Fibroblast of skin of right quadriceps (primary cell): ENCODE measurements at regions not wholly inside any gene's neighbourhood (a gene's known extent, or its start where the extent isn't known, plus 50 kb on each side); places are given as distances from the start of the nearest gene placed in this dataset.

Source experiments
- DNase-seq: peaks from one replicate; pipeline ENCODE4 v3.0.0-alpha.2; 2013

DNA sequence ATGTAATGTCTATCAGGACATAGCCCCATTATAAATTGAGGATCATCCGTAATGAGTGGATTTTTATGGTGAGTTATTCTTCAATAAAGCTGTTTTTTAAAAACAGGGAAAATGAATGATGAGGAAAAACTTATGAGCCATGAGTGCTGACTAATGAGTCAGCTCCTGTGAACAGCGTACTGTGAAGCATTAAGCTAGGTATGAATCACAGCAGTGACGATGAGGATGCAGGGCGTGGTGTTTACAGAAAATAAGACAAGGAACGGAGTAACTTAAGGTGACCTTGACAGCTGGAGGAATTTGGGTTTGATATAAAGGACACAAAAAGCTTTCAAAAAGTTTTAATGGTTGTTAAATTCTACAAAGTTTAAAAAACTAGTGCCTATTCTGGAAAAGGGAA, 96.3 kb downstream of the FOXF2 start:
- peak; percentile 80 for DNase-seq

DNA sequence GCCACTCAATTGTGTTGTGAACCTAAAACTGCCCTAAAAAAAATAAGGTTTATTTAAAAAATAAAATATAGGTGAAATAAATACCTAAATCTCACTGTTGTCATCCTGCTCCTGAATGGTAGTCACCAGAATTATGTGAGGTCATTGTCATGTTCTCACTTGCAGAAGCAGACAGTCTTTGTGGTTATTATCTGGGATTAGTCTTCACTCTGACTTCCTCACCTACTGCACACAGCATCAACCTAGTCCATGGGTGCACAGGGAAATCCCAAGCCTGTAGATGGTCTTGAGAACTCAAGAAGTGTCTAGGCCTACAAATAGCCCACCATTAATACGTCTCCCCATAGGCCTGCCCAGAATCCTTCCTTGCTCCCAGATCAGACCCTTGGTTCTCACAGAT, 97.0 kb downstream of the FOXF2 start:
- no peak for DNase-seq

- no peak for DNase-seq
These were observed 97.9 kb downstream of the FOXF2 start for GRCh38 chr6:1487239-1487638.

DNA sequence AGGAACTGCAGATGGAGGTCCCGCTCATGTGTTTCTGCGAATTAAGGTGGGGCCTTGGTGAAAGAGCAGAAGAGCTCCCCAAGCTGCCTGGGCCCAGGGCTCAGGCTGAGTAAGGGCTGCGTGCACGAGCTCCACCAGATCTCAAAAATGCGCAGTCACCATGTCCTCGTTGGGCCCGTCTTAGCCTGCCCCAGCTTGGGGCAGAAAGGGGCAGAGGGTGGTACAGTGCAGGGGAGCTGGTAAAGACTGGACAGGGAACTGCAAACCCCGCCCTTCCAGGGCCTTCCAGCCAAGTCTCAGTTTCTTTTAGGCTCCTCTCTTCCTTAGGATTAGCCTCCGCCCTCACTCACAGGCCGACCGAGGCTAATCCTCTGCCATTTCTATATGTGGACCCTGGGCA, 101.6 kb downstream of the FOXF2 start:
- DNase-seq: no peak

DNA sequence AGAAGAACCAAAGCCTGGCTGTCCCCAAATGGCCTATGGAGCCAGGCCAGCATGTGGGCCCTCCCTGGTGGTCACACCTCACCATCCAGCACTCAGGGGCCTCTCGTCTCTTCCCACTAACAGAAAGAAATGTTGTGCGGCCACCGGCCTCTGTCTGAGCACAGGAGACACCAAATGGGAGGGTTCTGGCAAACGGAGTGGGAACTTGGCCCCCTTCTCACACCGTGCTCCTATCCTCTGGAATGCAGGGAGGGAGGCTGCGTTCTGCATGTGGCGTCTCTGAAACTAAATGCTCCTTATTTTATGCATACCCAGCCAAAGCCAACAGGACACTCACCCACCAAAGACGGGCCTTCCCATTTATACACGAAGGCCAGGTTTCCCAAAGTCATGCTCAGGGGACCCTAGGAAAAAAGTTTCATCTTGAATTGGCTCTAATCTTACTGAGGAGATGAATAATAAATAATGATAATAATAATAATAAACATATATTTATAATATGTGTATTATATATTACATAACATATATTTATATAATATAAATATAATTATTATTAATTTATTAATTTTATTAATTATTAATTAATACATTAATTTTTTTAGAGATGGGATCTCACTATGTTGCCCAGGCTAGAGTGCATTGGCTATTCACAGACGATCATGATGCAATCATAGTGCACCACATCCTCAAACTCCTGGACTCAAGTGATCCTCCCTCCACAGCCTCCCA, 102.4 kb downstream of the FOXF2 start:
- no peak for DNase-seq

DNA sequence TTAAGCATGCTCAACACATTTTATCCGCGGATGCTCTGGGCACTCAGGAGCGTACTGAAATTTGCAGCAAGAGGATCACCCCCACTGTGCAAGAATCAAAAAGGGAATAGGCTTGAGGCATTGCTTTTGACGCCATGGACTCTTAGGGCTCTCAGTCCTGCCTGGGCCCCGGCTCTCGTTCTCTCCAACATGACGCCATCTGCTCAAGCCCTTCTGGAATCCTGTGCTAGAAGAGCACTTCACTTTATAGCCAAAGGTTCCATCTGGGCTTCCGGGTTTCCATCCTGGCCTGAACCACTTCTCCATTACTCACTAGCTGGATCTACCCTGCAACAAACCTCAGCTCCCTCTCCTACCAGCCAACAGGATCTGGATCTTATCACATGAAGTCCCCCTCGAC, 105.3 kb downstream of the FOXF2 start:
- DNase-seq: no peak

- DNase-seq: no peak
These were observed 106.0 kb downstream of the FOXF2 start for GRCh38 chr6:1495344-1495743.

- no peak for DNase-seq
These were observed 106.7 kb downstream of the FOXF2 start for GRCh38 chr6:1496092-1496491.

DNA sequence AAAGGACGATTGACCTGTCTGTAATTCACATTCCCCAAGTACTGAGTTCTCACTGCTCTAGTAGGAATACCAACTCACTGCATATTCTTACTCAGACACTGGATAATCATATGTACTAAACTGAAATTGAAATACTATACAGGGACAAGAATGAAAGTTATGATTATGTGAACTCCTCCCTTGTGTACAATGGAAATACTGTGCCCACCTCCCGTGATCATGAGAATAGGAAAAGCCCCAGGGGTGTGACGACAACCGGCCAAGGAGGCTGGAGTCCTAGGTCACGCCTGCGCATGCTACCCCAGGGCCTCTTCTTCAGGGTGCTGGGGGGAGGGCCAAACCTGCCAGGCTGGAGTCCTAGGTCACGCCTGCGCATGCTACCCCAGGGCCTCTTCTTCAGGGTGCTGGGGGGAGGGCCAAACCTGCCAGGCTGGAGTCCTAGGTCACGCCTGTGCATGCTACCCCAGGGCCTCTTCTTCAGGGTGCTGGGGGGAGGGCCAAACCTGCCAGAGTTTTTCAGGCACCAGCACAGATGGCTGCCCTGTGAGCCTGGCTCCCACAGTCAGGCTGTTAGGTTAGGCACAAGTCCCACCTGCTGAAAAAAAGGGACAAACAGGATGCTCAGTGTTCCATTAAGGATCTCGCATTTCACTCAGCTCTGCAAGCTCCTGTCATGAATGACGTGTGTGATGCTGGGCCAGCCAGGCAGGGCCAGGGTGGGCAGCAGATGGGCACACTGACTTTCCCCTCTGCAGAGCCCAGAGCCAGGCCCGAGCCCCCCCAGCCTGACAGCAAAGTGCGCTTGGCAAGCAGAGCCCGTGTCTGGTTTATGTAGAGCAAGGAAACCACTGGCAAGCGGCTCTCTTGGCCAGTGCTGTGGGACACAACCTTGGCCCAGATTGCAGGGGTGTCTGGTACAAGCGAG, 107.7 kb downstream of the FOXF2 start:
- DNase-seq: no peak

DNA sequence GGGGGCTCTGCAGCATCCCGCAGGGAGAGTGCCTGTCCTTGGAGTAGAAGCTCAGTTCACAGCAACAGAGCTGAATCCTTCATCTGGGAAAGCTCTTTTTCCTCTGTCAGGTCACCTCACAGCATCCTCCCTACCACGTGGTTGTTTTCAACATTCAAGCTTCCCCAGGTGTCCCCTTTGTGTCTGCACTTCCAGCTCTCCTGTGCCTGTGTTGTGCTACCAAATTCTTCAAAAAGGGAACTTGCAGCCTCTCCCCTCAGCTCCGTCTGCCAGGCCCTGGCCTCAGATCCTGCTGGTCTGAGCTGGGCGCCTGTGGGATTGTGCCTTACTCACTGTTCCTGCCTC, 108.4 kb downstream of the FOXF2 start:
- no peak for DNase-seq

DNA sequence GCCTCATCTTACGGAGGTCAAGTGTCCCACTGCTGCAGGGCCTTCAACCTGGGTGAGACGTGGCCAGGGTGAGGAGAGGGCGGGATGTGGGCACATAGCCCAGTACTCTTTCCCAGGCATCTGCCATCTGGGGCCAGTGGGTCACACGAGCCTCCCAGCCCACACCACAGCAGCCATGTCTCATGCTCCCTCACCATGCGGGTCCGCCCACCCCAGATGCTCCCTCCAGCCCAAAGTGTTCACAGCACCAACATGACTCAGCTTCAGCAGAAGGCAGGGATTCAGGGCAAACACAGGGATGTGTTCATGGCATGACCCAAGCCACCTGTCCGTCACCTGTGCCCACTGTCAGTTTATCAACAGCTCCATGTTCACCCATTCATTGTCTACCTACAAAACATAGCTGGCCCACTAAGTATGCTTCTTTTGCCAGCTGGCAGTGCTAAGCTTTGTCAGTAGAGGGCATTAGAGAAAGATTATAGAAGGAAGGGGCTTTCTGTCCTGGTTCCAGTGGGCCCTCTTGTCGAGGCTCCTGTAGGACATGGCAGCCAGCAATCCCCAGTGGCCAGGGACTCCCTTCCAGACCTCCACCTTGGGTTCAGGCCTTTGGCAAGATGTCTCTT, 109.2 kb downstream of the FOXF2 start:
- no peak for DNase-seq

DNA sequence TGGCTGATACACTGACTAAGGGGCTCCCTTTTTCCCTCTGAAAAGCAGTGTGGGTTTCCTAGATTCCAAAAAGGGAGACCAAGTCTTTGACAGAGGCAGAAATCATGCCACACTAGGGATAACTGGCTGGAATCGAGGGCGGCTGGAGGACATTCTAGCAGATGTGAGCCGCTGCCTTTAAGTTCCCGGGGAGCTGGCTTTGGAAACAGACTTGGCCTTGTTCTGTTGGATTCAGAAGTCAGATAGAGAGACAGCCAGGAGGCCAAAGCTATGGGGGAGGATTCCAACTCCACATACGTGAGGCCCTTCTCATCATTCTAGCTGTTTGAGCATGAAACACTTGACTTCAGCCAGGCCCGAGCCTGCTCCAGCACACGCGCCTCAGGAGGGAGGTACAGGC, 109.9 kb upstream of the FOXC1 start:
- DNase-seq: no peak

- DNase-seq: no peak
These were observed 108.8 kb upstream of the FOXC1 start for GRCh38 chr6:1500913-1501312.

DNA sequence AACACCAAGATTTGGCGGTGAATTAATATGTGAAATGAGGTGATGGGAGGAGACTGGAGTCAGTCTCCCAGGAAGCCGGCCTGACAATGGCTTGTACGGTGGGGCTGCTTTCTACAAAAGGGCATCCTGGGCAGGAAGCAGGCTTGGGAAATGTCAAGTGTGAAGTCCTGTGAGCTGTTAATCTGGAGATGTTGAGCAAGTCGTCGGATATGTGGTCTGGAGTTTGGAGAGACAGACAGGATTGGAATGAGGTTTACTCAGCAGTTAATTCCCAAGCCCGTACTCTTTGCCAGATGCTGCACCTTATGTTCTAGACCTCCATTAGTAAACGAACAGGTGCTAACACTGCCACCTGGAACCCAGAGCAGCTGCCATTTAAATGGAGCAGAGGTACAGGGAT, 107.7 kb upstream of the FOXC1 start:
- no peak for DNase-seq

- DNase-seq: no peak
These were observed 105.9 kb upstream of the FOXC1 start for GRCh38 chr6:1503811-1504210.

GRCh38 chr6:1504465-1504864, 105.2 kb upstream of the FOXC1 start:
- no peak for DNase-seq

DNA sequence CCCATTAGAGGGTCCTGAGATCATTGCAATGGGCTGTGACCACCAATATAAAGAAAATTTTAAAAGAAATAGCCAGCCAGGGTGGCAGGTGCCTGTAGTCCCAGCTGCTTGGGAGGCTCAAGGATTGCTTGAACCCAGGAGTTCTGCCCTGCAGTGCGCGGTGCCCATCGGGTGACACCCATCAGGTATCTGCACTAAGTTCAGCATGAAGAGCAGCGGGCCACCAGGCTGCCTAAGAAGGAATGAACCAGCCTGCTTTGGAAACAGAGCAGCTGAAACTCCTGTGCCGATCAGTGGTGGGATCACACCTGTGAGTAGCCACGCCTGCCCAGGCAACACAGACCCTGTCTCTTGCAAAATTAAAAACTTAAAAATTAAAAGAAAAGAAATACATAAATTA, 102.5 kb upstream of the FOXC1 start:
- DNase-seq: no peak

DNA sequence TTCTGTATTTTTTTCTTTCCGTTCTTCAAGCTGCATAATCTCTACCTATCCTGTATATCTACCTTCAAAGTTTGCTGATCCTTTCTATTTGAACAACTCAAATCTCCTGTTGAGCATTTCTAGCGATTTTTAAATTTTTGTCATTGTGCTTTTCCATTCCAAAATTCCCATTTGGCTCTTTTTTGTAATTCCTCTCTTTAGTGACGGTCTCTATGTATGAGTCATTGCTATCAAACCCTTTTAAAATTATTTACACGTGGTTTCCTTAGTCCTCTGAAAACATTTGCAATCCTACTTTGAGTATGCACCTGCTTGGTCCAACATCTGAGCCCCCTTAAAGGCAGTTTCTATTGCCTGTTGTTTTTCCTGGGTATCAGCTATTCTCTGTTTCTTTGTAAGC, 100.5 kb upstream of the FOXC1 start:
- DNase-seq: no peak

- no peak for DNase-seq
These were observed 99.5 kb upstream of the FOXC1 start for GRCh38 chr6:1510239-1510638.

DNA sequence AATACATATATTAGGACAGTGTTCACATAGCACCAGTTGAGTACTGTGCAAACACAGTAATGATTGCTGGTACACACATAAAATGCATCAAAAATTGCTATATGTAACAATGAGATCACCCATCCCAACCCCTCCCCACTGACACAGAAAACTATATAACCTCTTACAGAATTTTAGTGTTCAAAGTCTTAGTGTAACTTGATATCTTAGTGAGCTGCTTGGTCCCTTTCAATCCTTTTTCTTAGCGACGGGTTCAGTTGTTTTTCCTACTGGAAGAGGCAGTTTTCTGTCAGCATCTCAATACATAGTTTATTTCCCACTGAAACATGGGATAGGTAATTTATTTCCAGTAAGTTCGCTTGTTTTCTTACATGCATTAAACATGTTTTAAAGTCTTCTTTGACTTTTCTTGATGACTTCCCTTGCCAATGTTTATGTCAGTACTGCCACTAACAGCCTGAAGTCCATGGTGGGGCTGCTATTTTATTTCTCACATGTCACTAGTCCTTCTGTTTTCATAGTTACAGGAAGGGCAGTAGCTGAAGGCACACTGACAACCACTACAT, 96.4 kb upstream of the FOXC1 start:
- DNase-seq: no peak

- no peak for DNase-seq
These were observed 95.6 kb upstream of the FOXC1 start for GRCh38 chr6:1514078-1514477.

- DNase-seq: no peak
These were observed 94.4 kb upstream of the FOXC1 start for GRCh38 chr6:1515280-1515679.

GRCh38 chr6:1515781-1516180, 93.9 kb upstream of the FOXC1 start:
- no peak for DNase-seq
